GM23248 (cell line): ENCODE measurements at regions not wholly inside any gene's neighbourhood (a gene's known extent, or its start where the extent isn't known, plus 50 kb on each side); places are given as distances from the start of the nearest gene placed in this dataset.

ENCODE experiments used
- DNase-seq: peaks from one replicate; pipeline ENCODE4 v3.0.0-alpha.2; 2015
- H2AFZ ChIP-seq: fragments of 200-600 bp; sonication (generic); 2 replicates; pipeline ENCODE4 v1.6.1; 2016; ENCODE audit warnings: antibody characterized with exemption
- H3F3A ChIP-seq: fragments of 200-600 bp; sonication (generic); 2 replicates; pipeline ENCODE4 v1.6.1; 2016; ENCODE audit warnings: mild to moderate bottlenecking, antibody characterized with exemption, mixed run types; ENCODE audit not compliant: insufficient read depth
- H3K27ac ChIP-seq: fragments of 200-600 bp; sonication (generic); 2 replicates; pipeline ENCODE4 v1.5.1; 2016; ENCODE audit warnings: mild to moderate bottlenecking
- H3K27me3 ChIP-seq: fragments of 200-600 bp; sonication (generic); replicated peaks from 2 replicates; pipeline ENCODE4 v1.6.1; 2016; ENCODE audit warnings: mild to moderate bottlenecking; ENCODE audit not compliant: insufficient read depth
- H3K36me3 ChIP-seq: fragments of 200-600 bp; sonication (generic); 2 replicates; pipeline ENCODE4 v1.6.1; 2016; ENCODE audit warnings: low read depth, mild to moderate bottlenecking
- H3K4me1 ChIP-seq: fragments of 200-600 bp; sonication (generic); 2 replicates; pipeline ENCODE4 v1.6.1; 2016; ENCODE audit warnings: mild to moderate bottlenecking; ENCODE audit not compliant: insufficient read depth
- H3K4me2 ChIP-seq: fragments of 200-600 bp; sonication (generic); one replicate; pipeline ENCODE4 v1.6.1; 2016; ENCODE audit warnings: mild to moderate bottlenecking; ENCODE audit not compliant: unreplicated experiment
- H3K4me3 ChIP-seq: fragments of 200-600 bp; sonication (generic); 2 replicates; pipeline ENCODE4 v1.5.1; 2016; ENCODE audit warnings: mild to moderate bottlenecking
- H3K79me2 ChIP-seq: fragments of 200-600 bp; sonication (generic); 2 replicates; pipeline ENCODE4 v1.6.1; 2016; ENCODE audit warnings: mild to moderate bottlenecking; ENCODE audit not compliant: insufficient read depth
- H3K9ac ChIP-seq: fragments of 200-600 bp; sonication (generic); 2 replicates; pipeline ENCODE4 v1.6.1; 2016; ENCODE audit warnings: mild to moderate bottlenecking
- H3K9me2 ChIP-seq: fragments of 200-600 bp; sonication (generic); 2 replicates; pipeline ENCODE4 v1.6.1; 2016; ENCODE audit warnings: mixed run types, mild to moderate bottlenecking, moderate library complexity; ENCODE audit not compliant: insufficient read depth
- H3K9me3 ChIP-seq: fragments of 200-600 bp; sonication (generic); one replicate; pipeline ENCODE4 v1.6.1; 2017; ENCODE audit warnings: low read depth
- H4K20me1 ChIP-seq: fragments of 200-600 bp; sonication (generic); 2 replicates; pipeline ENCODE4 v1.6.0; 2016; ENCODE audit not compliant: insufficient read depth
- EZH2 ChIP-seq: fragments of 200-600 bp; sonication (generic); IDR thresholded peaks from 2 replicates; pipeline ENCODE4 v1.6.1; 2018; ENCODE audit warnings: antibody characterized with exemption, mild to moderate bottlenecking; ENCODE audit not compliant: insufficient read depth, poor library complexity, severe bottlenecking
- EZH2phosphoT487 ChIP-seq: fragments of 200-600 bp; sonication (generic); IDR thresholded peaks from 2 replicates; pipeline ENCODE4 v1.6.1; 2018; ENCODE audit warnings: antibody characterized with exemption, moderate library complexity, mild to moderate bottlenecking, low read depth; ENCODE audit not compliant: insufficient read depth
- WGBS, 2 experiments: methylation state at CpG; one replicate each; pipeline ENCODE4 v1.1.6; 2015 to 2017; ENCODE audit warnings: low lambda C conversion rate in 2 of 2, low coverage in 1 of 2; ENCODE audit errors: missing lambda C conversion rate in 2 of 2; 5-methylcytosine and 5-hydroxymethylcytosine counted together
- in situ Hi-C: fragments of 300-500 bp; cut with MboI; formaldehyde crosslinking; loops from 2 replicates; pipeline ENCODE4 v1.15.0; 2020

DNA sequence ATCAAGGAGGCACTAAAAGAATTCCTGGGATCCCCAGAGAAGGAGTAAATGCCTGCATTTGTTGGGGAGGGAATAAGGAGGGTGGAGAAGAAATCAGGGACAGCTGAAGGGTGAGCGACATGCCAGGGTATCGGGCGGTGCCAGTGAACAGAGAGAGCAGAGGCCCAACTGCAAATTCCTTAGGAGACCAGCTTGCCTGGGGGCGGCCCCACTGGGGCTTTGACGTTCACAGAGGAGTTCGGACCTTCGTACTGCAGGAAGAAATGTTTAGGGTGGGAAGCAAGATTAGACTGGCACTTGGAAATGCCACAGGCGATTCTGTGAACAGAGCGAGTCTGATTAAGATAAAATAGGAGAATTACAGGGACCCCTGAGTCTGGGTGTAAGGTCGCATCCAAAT lies 65.1 kb upstream of the FGF3 start:
- DNase-seq: no peak
- in situ Hi-C loops: no loop called here
- 48 to 53% methylated on average over 10 of the region's 10 CpGs for WGBS, 2 experiments

DNA sequence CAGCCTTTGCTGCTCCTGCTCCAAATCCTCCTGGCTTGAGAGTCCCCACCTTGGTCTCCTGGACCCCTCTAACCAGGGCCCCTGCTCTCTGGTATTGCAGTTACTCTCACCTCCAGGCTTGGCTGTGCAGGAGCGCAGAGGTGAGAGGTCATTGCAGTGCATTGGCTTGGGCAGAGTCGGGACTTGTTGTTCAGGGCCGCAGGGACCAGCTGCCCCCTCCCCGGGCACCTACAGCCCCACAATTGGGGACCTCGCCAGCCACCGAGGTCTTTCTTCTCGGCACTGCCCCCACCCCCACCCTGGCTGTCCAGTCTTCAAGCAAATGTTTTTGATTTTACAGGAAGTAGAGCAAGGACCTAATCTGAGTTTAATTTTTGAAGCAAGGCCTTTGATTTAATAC lies 65.5 kb upstream of the FGF3 start:
- H3K9me2 ChIP-seq: no peaks in the 10 kb centered on the region
- no peak overlapping the region for H2AFZ ChIP-seq
- no peaks in the 10 kb centered on the region for H3K4me1 ChIP-seq
- in situ Hi-C loops: no loop called here
- H3K27me3 ChIP-seq: peaks cover 34% of the 10 kb centered on the region
- H3K36me3 ChIP-seq: no peaks in the 10 kb centered on the region
- H3K79me2 ChIP-seq: no peaks in the 10 kb centered on the region
- no peak overlapping the region for H3K27ac ChIP-seq
- H3K4me2 ChIP-seq: no peak overlapping the region
- H3K4me3 ChIP-seq: no peak overlapping the region
- H3F3A ChIP-seq: no peaks in the 10 kb centered on the region
- H4K20me1 ChIP-seq: no peaks in the 10 kb centered on the region
- H3K9me3 ChIP-seq: no peaks in the 10 kb centered on the region
- 31 to 36% methylated on average over 7 of the region's 7 CpGs for WGBS, 2 experiments
- H3K9ac ChIP-seq: no peak overlapping the region
- TF ChIP-seq EZH2 (no peak), EZH2phosphoT487 (no peak)
- no peak for DNase-seq

More for the DNA sequence above, 65.1 kb upstream of the FGF3 start:
- no peaks in the 10 kb centered on the region for H3K36me3 ChIP-seq
- H2AFZ ChIP-seq: no peak overlapping the region
- H3K9me2 ChIP-seq: no peaks in the 10 kb centered on the region
- TF ChIP-seq EZH2: no peak
- no peak for TF ChIP-seq EZH2phosphoT487
- no peak overlapping the region for H3K4me3 ChIP-seq
- no peaks in the 10 kb centered on the region for H3F3A ChIP-seq
- H3K4me2 ChIP-seq: no peak overlapping the region
- no peaks in the 10 kb centered on the region for H3K4me1 ChIP-seq
- H3K9me3 ChIP-seq: no peaks in the 10 kb centered on the region
- no peak overlapping the region for H3K27ac ChIP-seq
- no peaks in the 10 kb centered on the region for H4K20me1 ChIP-seq
- no peak overlapping the region for H3K9ac ChIP-seq
- H3K27me3 ChIP-seq: peaks cover 30% of the 10 kb centered on the region
- H3K79me2 ChIP-seq: no peaks in the 10 kb centered on the region

DNA sequence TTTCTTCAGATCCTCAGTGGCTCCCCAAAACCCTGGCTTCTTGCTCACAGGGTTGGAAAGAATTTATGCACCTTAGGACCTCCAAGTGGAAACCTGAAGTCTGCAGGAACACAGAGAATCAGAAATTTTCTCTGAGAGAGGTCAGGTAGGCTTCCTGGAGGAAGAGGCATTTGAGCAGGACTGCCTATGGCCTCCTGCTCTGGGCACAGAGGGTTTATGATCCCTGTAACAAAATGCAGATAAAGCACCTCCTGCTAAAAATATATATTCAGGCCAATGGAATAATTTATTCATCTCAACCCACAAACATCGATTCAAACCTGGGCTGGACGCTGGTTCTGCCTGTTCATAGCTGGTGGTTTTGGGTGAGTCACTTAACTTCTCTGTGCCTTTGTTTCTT lies 68.1 kb upstream of the FGF3 start:
- H3K4me3 ChIP-seq: no peak overlapping the region
- no peak overlapping the region for H3K9ac ChIP-seq
- no peaks in the 10 kb centered on the region for H3F3A ChIP-seq
- no peak for DNase-seq
- H3K27ac ChIP-seq: no peak overlapping the region
- TF ChIP-seq EZH2phosphoT487: no peak
- TF ChIP-seq EZH2: no peak
- H3K36me3 ChIP-seq: no peaks in the 10 kb centered on the region
- H3K9me2 ChIP-seq: no peaks in the 10 kb centered on the region
- peaks cover 45% of the 10 kb centered on the region for H3K27me3 ChIP-seq
- H3K79me2 ChIP-seq: no peaks in the 10 kb centered on the region
- H4K20me1 ChIP-seq: no peaks in the 10 kb centered on the region
- H3K4me1 ChIP-seq: no peaks in the 10 kb centered on the region
- 87 to 94% methylated on average over 2 of the region's 2 CpGs for WGBS, 2 experiments
- H3K4me2 ChIP-seq: no peak overlapping the region
- H2AFZ ChIP-seq: no peak overlapping the region
- no peaks in the 10 kb centered on the region for H3K9me3 ChIP-seq
- in situ Hi-C loops: no loop called here

DNA sequence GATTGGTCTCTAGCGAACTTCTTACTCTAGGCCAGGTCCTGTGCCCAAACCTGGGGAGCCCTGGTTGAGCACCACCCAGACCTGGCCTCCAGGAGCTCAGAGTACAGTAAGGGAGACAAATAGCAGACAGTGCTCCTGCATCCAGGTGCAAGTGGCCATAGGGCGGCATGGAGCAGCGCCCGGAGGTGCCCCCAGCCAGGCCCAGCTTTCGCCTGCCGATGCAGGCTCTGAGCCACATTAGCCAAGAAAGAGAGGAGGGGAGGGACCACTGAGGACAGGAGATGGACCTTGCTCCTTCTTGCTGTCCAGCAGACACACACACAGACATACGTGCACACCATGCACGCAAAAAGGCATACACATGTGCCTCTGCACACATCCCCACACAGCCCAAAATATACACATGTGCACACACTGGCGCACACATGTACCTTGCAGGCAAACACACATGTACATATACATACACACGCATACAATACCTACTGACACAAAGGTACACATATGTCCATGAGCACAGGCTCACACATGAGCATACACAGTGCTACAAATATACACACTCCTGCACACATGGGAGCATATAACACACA lies 68.7 kb upstream of the FGF3 start:
- no peaks in the 10 kb centered on the region for H3K4me1 ChIP-seq
- no peaks in the 10 kb centered on the region for H3K36me3 ChIP-seq
- WGBS, 2 experiments: 69 to 74% methylated on average over 8 to 10 of the region's 10 CpGs
- TF ChIP-seq EZH2 (no peak), EZH2phosphoT487 (no peak)
- no peaks in the 10 kb centered on the region for H3K79me2 ChIP-seq
- H4K20me1 ChIP-seq: no peaks in the 10 kb centered on the region
- no peak for DNase-seq
- no peak overlapping the region for H3K4me3 ChIP-seq
- H3K27me3 ChIP-seq: peaks cover 40% of the 10 kb centered on the region
- no peaks in the 10 kb centered on the region for H3K9me3 ChIP-seq
- H3K27ac ChIP-seq: no peak overlapping the region
- H3F3A ChIP-seq: no peaks in the 10 kb centered on the region
- in situ Hi-C loops: no loop called here
- H3K4me2 ChIP-seq: no peak overlapping the region
- no peak overlapping the region for H2AFZ ChIP-seq
- no peaks in the 10 kb centered on the region for H3K9me2 ChIP-seq
- no peak overlapping the region for H3K9ac ChIP-seq
